Esophagus (tissue), 2 donors: ENCODE measurements at regions not wholly inside any gene's neighbourhood (a gene's known extent, or its start where the extent isn't known, plus 50 kb on each side); places are given as distances from the start of the nearest gene placed in this dataset.

Experiments
- H3K27ac ChIP-seq, 2 donors: one replicate each; pipeline ENCODE4 v1.5.1; 2013; ENCODE audit warnings: low read depth in 2 of 2, mild to moderate bottlenecking in 2 of 2, inconsistent platforms in 1 of 2, low read length in 1 of 2, moderate library complexity in 1 of 2
- H3K27me3 ChIP-seq, 2 donors: one replicate each; pipeline ENCODE4 v1.6.1; 2013; ENCODE audit warnings: low read length in 2 of 2, control low read depth in 1 of 2, mild to moderate bottlenecking in 1 of 2; ENCODE audit not compliant: insufficient read depth in 2 of 2, control insufficient read depth in 1 of 2
- H3K36me3 ChIP-seq, 2 donors: one replicate each; pipeline ENCODE4 v1.6.1; 2013; ENCODE audit warnings: low read length in 1 of 2; ENCODE audit not compliant: control insufficient read depth in 2 of 2, insufficient read depth in 2 of 2
- H3K4me1 ChIP-seq, 2 donors: one replicate each; pipeline ENCODE4 v1.6.1; 2013; ENCODE audit warnings: low read length in 1 of 2; ENCODE audit not compliant: control insufficient read depth in 2 of 2, insufficient read depth in 2 of 2
- H3K4me3 ChIP-seq, 2 donors: one replicate each; pipeline ENCODE4 v1.5.1; 2013; ENCODE audit warnings: low read length in 2 of 2, mild to moderate bottlenecking in 2 of 2, low read depth in 1 of 2, moderate library complexity in 1 of 2
- H3K9me3 ChIP-seq, 2 donors: one replicate each; pipeline ENCODE4 v1.6.1; 2013; ENCODE audit warnings: mild to moderate bottlenecking in 2 of 2, low read depth in 1 of 2, low read length in 1 of 2, moderate library complexity in 1 of 2; ENCODE audit not compliant: control insufficient read depth in 2 of 2, insufficient read depth in 1 of 2
- WGBS, 2 donors: extraction: QIAGEN DNeasy Blood & Tissue Kit; methylation state at CpG; one replicate each; pipeline ENCODE4 v1.1.7; 2013; 5-methylcytosine and 5-hydroxymethylcytosine counted together
- donor health status: healthy with polysubstance abuse.
- donor health status: Bipolar disorder and iron deficiency.

DNA sequence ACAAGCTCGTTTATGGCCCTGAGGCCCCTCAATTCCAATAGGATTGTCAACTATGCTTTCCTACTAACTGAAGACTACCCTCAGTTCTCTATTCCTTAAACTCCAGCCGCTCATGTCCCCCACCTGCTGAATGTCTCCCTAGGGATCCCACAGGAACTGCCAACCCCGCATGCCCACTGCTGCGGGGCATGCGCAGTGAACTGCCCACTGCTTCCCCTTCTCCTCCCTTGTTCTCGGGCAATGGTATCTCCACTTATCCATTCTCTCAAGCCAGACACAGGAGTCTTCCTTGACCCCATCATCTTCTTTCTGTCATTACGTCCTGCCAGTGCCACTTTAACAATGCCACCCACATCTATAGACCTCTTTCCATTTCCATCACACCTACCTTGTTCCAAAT lies 90.0 kb downstream of the FGF18 start:
- WGBS, 2 donors = 90 to 91% methylated on average over 7 of the region's 7 CpGs
- peaks cover 0 to 2% of the 10 kb centered on the region in 2 donors for H3K9me3 ChIP-seq
- H3K36me3 ChIP-seq = no peaks in the 10 kb centered on the region
- no peaks in the 10 kb centered on the region for H3K27me3 ChIP-seq
- no peaks in the 10 kb centered on the region for H3K4me1 ChIP-seq
- no peak overlapping the region for H3K27ac ChIP-seq
- H3K4me3 ChIP-seq = no peak overlapping the region

DNA sequence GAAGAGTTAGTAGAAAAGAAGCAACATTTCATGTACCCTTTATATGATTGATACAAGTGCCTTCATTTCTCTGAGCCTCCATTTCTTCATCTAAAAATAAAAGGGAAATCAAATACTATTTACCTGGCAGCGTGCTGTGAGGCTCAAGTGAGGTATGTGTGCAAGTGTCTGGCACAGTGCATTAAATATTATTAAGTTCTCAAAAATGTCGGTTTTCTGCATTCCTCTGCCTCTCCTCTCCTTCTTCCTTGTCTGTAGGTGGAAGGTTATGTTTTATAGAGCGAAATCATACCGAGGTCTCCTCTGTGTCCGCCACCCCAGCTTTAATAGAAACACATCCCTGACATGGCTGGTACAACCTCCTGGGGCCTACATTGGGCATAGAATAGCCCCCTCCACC lies 93.0 kb downstream of the FGF18 start:
- no peaks in the 10 kb centered on the region for H3K4me1 ChIP-seq
- H3K9me3 ChIP-seq = peaks cover 0 to 2% of the 10 kb centered on the region in 2 donors
- no peak overlapping the region for H3K4me3 ChIP-seq
- H3K36me3 ChIP-seq = no peaks in the 10 kb centered on the region
- H3K27ac ChIP-seq = no peak overlapping the region
- H3K27me3 ChIP-seq = no peaks in the 10 kb centered on the region
- 78 to 85% methylated on average over 5 of the region's 5 CpGs for WGBS, 2 donors

DNA sequence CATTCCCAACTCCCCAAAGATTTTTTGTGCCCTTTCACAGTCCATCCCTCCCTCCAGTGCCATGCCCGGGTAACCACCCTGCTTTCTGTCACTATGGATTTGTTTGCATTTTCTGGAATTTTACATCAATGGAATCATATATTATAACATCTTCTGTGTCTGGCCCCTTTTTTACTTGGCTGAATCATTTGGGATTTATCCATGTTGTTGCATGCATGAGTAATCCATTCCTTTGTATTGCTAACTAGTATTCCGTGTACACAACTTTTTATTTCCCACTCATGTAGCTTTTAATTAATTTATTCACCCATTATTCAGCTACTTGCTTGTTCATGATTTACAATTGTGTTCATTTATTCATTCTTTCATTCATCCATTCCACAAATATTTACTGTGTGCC lies 94.1 kb downstream of the FGF18 start:
- 59 to 80% methylated on average over 2 of the region's 2 CpGs for WGBS, 2 donors
- Histone ChIP-seq H3K27me3 (no peaks in the 10 kb centered on the region), H3K27ac (no peak overlapping the region), H3K9me3 (peaks cover 0 to 2% of the 10 kb centered on the region in 2 donors), H3K4me1 (no peaks in the 10 kb centered on the region), H3K4me3 (no peak overlapping the region), H3K36me3 (no peaks in the 10 kb centered on the region)

DNA sequence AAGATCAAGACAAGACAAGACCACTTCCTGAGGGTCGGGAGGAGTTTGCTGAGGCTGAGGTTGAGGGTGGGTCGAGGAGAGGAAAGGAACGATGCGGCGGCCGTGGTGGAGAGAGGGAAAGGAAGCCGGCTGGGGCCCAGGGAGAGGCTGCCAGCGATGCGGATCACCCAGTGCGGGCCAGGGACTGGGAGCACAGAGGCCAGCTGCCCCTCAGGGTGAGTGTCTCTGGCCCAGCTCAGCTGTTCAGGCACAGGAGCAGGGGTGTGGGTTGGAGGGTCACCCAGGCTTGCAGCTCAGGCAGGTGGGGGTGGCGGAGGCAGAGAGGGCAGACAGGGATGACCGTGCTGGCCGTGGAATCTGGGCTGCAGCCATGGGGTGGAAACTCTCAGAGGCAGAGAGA lies 99.5 kb downstream of the FGF18 start:
- 91 to 97% methylated on average over 13 of the region's 13 CpGs for WGBS, 2 donors

DNA sequence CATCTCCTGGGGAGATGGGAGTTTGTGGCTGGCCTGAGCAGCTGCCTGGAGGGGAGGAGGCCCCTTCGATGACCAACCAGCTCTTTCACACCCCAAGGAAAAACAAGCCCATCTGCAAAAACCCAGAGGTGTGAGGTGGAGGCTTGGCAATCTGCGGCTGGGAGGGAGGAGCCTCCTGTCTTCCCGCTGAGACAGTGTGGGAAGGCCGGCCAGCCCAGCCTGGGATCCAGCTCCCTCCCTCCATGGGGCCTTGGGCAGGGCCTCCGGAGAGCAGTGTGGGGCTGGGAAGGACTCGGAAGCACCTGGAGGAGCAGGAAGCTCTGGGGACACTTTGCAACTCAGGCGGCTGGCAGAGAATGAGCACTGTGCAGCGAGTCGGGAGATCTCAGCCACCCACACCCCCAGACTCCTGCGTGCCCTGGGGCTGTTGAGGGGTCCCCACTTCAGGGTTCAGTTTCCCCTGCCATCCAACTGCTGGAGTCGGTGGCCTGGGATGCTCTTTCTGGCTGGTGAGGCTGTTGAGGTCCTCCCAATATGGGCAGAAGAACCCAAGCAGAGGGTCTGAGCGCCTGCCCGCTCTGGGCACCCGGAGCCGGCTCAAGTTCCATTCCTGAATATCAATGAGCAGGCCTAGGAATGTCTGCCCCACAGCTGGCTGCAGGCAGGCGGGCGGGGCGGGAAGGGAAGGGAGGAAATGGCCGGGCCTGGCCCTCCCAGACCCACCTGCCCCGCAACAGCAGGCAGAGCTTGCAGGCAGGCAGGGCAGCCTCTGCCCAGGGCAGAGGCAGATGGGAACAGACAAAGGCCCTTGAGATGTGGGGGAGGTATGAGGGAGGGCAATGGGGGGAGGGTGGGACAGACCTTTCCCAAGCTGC lies 101.1 kb downstream of the FGF18 start:
- WGBS, 2 donors = 56 to 62% methylated on average over 20 of the region's 20 CpGs
- Histone ChIP-seq H3K27me3 (no peaks in the 10 kb centered on the region), H3K4me1 (peaks cover 5 to 14% of the 10 kb centered on the region in 2 donors), H3K36me3 (no peaks in the 10 kb centered on the region), H3K9me3 (no peaks in the 10 kb centered on the region), H3K27ac (no peak overlapping the region), H3K4me3 (no peak overlapping the region)

More for the DNA sequence above, 99.5 kb downstream of the FGF18 start:
- Histone ChIP-seq H3K4me1 (peaks cover 5 to 14% of the 10 kb centered on the region in 2 donors), H3K4me3 (no peak overlapping the region), H3K27me3 (no peaks in the 10 kb centered on the region), H3K27ac (no peak overlapping the region), H3K36me3 (no peaks in the 10 kb centered on the region), H3K9me3 (no peaks in the 10 kb centered on the region)

DNA sequence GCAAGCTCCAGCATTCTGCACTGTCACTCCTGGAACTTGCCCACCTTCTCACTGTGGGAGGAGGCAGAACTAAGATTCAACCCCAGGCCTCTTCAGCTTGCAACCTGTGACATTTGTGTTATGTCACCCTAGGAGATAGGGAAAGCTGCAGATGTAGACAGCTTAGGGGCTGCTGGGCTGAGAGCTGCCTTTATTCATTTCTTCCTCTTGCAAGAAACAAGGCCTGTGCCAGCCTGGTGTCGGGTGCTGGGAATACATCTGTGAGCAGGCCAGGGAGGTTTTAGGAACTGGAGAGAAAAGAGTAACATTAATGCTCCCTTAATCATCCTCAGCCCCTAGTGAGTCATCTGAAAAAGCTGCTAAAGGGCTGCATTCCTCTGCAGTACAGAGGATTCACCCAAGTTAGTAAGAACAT lies 101.8 kb downstream of the FGF18 start:
- H3K9me3 ChIP-seq = no peaks in the 10 kb centered on the region
- peaks cover 5 to 14% of the 10 kb centered on the region in 2 donors for H3K4me1 ChIP-seq
- H3K36me3 ChIP-seq = no peaks in the 10 kb centered on the region
- no peak overlapping the region for H3K4me3 ChIP-seq
- 26 to 46% methylated on average over 1 of the region's 1 CpG for WGBS, 2 donors
- H3K27ac ChIP-seq = no peak overlapping the region
- no peaks in the 10 kb centered on the region for H3K27me3 ChIP-seq

DNA sequence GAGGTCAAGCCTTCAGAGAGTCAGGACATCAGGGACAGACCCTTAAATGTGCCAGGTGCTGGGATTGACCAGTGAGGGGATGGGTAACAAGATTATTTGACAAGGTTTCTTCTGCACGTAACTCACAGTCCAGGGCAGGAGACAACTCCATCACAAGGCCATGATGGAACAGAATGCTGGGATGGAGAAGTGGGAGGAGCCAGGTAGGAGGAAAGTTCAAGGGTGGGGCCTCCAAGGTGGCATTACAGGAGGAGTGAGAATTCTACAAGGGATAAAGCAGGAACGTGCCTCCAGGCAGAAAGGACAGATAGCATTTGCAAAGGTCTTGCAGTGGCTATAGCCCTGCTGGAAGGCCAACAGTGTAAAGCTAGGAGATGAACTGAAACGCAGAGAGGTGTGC lies 102.2 kb downstream of the FGF18 start:
- H3K36me3 ChIP-seq = no peaks in the 10 kb centered on the region
- no peaks in the 10 kb centered on the region for H3K9me3 ChIP-seq
- peaks cover 5 to 14% of the 10 kb centered on the region in 2 donors for H3K4me1 ChIP-seq
- WGBS, 2 donors = 74 to 83% methylated on average over 3 of the region's 3 CpGs
- H3K27ac ChIP-seq = peak overlapping the region in 1 of 2 donors; percentile 26
- H3K4me3 ChIP-seq = no peak overlapping the region
- no peaks in the 10 kb centered on the region for H3K27me3 ChIP-seq

DNA sequence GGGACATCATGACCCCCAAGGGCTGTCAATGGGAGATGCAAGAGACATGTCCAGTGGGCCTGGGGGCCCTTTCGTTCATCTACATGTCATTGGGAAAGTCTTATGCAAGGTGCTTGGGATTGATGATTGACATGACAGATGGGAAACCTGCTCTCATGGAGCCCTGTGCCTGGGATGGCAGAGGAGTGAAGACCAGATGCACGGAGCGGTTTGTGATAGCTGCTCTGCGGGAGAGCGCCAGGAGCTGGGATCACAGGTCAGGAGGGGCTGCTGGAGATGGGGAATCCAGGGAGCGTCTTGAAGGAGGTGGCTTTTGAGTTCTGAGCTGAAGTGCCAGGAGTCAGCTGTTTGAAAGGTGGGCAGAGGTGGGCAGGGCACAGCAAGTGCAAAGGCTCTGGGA lies 104.3 kb downstream of the FGF18 start:
- Histone ChIP-seq H3K27me3 (no peaks in the 10 kb centered on the region), H3K36me3 (no peaks in the 10 kb centered on the region), H3K27ac (no peak overlapping the region), H3K4me3 (no peak overlapping the region), H3K4me1 (peaks cover 5 to 14% of the 10 kb centered on the region in 2 donors), H3K9me3 (no peaks in the 10 kb centered on the region)
- 93% methylated on average over 6 of the region's 6 CpGs for WGBS, 2 donors

DNA sequence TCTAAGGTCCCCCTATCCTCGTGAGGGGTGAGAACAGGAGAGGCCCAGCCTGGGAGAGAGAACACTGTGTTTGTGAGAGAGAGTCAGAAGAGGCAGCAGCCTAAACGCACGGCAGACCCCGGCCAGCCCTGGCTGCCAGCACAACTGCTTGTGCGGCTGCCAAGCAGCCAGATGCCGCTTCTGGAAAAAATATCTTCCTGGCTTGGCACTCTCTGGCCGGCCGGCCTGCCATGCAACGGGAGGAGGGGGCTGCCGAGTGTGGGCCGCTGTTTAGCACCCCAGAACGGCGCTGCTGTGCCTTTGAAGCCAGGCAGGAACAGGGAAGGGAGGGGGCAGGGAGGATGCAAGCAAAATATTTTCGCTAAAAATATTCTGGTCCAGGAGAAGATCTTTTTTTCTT lies 105.0 kb downstream of the FGF18 start:
- H3K27me3 ChIP-seq = no peaks in the 10 kb centered on the region
- 31 to 50% methylated on average over 14 of the region's 14 CpGs for WGBS, 2 donors
- H3K9me3 ChIP-seq = no peaks in the 10 kb centered on the region
- no peak overlapping the region for H3K27ac ChIP-seq
- no peak overlapping the region for H3K4me3 ChIP-seq
- no peaks in the 10 kb centered on the region for H3K36me3 ChIP-seq
- peaks cover 5 to 14% of the 10 kb centered on the region in 2 donors for H3K4me1 ChIP-seq

DNA sequence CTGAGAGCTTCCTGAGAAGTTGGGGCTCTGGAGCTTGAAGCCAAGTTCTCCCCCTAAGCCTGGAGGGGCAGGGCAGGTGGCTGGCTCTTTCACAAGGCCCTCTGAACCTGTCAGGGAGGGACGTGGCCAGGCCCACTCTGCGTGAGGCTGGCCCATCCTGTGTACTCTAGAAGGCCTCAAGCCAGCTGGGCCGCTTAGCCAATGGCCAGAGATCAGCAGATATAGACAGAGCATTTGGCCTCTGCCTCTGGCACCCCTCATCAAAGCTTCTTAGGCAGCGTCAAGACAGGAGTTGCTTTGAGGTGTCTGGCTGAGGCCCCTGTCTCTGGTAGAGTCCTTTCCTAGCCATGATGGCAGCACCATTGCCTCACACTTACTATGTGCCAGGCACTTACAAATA lies 105.6 kb downstream of the FGF18 start:
- Histone ChIP-seq H3K9me3 (no peaks in the 10 kb centered on the region), H3K36me3 (no peaks in the 10 kb centered on the region), H3K4me1 (peaks cover 5 to 14% of the 10 kb centered on the region in 2 donors), H3K27ac (no peak overlapping the region), H3K27me3 (no peaks in the 10 kb centered on the region), H3K4me3 (no peak overlapping the region)
- 65 to 71% methylated on average over 4 of the region's 4 CpGs for WGBS, 2 donors
